G401.6 (cell line): ENCODE measurements at regions not wholly inside any gene's neighbourhood (a gene's known extent, or its start where the extent isn't known, plus 50 kb on each side); places are given as distances from the start of the nearest gene placed in this dataset.

Experiments used
- FAIRE-seq: peaks from 2 replicates; lab custom pipeline; 2012; peaks lifted over from hg19 to GRCh38; lab: Jason Lieb, UNC

DNA sequence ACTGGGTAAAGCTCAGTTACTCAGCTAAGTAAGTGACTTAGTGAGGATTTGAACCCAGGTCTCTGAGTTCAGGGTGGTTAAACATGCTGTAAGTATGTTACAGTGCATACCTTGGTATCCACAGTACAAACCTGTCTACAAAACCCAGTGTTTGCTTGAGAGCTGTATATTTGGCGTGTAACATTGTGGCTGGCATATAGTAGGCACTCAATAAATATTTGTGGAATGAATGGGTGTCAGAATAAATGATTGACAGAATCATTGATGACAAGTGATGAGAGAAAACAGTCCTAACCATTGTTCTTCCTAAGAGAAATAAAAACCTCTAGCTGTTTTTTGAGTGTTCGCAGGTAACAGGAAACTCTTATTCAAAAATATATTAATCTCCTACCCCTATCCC lies 79.7 kb upstream of the BCOR start:
- FAIRE-seq: no peak

DNA sequence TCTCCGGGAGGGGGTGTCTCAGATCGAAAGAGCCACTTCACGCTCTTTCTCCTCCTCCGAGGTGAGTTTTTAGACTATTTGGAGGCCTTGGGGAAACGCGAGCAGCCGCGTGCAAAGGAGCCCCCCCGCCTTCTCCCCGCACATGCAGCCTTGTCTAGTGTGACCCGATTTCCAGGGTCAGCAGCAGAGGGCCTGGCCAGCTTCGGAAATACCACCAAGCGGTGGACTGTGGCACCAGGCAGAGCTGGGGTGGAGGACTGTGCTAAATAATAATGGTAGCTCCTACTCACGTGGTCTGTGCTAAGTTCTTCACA lies 79.3 kb upstream of the BCOR start:
- no peak for FAIRE-seq

DNA sequence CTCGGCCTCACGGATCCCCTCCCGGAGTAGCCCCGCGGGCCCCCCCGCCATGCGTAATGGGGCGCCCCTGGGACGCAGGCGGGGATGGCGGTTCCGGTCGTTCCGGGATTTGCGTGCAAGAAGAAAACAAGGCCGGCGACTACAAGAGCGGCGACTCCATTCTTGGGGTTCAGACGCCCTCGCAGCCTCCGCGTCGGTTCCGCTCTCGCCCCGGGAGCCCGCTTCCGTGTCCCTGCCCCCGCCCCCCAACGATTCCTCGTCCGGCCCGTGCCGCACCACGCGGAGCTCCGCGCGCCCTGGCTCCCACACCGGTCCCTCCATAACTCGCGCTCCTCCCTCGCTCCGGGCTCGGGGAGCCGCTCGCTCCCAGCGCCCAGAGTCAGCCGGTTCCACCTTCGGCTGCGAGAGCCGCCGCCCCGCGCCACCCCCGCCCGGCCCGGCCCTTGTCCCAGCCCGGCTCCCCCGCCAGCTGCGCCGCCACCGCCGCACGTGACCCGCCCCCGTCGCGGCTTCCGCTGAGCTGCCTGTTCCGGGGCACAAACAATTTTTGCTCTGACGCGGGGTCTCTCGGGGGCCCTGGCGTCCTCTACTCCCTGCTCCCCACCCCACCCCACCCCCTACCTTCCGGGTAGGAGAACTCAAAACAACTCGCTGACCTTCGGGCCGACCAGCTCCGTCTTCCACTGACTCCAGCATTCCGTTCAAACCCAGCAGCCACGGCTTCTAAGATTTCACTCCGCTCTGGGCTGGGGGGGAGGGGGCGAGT lies 78.8 kb upstream of the BCOR start:
- FAIRE-seq: no peak

DNA sequence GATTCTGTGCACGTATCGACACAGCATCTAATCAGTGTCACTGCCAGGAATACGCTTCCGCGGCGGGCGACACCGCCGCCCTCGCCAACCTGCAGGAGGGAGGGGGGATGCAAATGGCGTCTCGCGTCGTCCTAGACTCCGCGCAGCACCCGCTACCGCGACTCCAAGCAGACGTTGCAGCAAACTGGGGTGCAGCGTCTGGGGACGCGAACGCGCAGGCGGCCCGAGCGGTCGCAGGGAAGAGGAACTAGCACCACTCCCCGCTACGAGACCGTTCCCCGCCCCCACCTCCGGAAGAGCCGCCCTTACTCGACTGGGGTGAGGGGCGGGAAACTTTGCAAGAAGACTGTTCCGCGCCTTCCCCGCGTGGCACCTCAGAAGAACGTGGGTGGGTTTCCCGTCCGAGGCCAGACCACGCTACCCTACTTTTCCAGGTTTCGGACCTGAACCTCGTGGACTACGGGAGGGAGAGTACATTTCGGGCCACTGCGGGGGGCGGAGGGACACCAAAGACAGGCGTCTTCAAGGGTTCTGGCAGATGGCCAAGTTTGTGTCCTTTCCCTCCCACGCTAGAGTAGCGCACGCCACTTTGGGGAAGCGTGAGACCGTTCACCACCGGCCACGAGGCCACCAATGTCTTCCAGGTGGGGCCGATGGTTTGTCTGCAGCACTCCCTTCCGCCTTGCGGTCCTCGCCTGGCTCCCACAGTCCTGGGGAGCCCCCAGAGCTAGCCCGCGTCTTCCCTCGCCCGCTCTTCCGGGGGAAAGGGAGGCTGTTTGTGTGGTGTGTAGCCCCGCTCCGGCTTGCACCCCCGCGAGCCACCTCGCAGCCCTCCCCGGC lies 78.0 kb upstream of the BCOR start:
- FAIRE-seq: no peak

DNA sequence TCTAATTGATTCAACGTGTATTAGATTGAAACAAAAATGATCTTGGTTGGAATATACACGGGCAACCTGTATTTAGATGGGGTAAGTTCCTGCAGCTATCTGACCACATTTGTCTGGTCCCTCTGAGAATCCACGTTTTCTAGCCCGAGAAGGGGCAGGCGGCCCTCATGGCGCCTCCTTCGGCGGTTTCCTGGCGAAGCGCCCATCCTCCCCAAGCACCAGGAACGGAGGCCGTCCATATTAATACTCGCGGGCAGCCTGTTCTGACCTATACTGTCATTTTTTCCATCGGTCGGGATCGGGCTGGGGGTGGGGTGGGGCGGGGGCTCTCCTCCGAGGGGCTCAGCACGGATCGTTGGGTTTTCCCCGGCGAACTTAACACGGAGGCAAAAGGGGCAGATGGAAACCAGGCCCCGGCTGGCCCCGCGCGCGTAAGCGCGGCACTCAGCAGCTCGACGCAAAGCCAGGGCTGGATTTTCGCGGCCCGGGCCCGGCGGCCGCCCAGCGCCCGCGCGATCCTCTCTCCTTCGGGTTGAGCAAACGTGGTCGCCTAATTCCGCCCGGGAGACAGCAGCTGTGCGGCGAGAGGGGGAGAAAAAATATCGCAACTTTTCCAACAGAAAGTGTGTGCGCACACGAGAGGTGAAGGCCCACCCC lies 77.2 kb upstream of the BCOR start:
- no peak for FAIRE-seq

DNA sequence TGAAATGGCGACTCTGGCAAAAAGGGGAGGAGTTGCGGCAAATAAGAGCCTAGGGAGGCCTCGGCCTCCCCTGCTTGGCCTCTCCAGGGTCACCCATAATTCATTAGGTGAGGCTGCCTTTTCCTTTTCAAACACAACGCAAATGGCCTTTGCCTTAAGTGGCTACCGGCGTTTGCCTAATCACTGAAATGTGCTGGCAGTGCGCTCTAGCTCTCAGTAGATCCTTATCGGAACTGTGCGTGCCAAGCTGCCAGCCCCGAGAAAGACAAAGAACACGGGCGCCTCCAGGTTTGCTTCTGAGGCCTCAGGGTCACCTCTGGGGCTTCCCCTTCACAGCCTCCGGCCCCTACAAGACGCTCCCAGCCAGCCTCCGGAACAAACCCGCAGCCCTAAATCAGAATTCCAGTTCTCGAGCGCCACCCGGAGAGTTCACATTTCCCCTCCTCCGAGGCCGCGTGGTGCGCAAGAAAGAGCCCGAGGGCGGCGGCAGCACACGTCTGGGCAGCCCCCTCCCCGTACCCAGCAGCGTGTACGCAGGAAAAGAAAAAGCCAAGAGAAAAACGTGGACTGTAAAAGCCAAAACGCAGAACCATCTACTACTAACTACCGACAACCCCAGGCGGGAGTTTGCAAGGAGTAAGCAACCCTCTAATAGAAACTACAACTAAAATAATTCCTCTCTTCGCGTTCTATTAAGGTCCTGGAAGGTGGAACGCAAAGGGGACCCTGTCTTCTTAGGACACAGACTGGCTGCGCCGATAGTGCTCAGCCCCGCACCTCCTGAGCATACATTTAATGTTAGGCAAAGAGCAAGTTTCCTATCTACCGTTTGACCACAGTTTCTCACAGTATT lies 76.5 kb upstream of the BCOR start:
- FAIRE-seq: peak; percentile 27

DNA sequence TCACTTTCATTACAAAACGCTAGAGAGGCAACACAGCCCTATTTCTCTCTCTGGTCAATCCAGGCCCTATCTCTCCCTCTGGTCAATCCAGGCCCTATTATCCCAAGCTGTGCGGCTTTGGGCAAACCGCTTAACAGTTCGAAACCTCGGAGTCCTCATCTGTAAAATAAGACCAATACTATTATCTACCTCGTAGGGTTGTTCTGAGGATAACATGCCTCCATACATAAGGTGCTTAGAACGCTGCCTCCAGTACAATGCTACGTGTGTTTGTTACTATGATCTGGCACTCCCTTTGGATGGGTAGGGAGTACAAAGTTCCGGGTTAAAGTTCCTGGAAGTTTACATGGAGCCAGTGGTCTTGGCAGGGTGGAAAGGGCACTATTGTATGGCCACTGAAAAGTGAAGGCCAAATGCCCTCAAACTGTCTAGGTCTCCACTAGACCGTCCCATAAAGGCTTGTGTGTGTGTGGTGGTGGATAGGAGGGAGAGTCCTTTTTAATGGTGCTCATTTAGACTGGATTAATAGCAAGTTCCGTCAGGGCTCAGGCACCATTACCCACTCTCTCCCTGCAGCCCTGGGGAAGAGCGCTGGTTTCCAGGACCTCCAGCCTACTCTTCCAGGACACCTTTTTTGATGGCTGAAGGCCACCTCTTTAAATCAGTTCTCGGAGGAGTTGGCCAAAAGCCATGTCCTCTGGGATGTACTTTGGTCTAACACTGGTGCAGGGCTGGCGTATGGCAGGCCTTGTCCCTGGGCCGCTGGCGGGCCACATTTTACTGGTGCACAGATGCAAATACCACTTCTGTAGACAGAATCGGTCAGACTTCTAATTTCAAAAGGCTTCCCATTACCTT lies 75.6 kb upstream of the BCOR start:
- no peak for FAIRE-seq

DNA sequence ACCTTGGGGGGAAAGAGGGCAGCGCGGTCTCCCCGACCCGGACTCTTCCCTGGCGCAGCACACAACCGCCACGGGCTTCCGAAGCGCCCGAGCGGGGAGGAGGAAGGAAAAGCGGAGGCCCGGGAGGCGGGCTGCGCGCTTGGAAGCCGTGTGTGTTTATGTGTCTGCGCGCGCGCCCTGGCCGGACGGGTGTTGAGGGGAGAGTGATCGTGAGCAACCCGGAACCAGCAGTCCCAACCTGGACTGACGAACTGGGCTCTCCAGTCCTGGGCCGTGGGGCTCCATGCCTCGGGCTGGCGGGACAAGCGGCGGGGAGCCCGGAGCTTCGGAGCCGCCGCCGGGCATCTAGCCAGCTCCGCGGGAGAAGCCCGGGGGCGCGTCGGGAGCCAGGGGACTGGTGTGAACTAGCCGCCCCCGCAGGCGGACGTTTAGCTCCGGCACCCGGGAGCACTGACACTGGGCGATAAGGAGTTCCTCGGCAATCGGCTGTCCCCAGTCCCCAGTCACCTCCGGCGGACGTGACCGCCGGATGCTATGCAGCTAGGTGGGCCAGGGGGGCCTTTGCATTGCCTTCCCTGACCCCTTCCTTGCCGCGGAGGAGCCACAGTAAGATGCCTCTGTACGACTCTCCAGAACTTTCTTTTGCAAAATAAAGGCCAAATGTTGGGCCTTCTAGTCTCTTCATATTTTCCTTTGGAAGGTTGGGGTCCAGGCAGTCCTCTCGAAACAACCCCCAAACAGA lies 74.8 kb upstream of the BCOR start:
- FAIRE-seq: no peak

DNA sequence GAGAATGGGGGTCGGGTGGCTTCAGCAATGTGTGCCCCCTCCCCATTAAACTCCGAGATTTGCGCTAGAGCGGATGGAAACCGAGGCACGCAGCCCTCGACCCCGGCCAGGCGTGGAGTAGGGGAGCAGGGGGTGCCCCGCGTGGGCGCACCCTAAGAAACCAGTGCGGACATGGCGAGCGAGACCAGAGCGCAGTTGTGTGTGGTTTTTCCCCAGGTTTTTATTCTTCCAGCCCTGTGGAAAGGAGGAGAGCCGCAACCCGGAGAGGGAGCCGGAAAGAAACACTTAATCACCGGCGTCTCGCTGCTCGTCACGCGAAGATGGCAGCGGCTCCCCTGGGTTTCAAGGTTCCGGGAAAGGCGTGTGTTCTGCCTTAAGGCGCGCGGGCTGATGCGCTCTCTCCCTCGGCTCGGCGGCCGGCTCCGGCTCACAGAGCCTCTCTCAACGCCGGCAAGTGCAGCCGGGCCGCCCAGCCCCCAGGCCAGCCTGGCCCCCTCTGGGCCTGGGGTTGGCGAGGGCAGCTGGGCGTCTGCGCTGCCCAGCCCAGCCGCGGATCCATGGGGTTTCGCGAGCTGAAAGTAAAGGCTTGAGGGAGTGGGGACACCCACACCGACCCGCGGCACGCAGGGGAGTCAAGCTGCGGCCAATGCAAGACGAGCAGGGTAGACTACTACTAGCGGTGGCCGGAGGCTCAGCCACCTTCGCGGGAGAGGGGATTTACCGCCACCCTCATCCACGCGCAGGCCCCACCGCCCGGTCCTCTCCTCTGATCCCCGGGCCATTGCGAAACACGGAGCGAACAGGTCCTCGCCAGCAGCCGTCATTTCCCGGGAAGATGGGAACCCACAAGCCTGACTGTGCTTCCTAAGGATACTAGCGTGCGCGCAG lies 74.0 kb upstream of the BCOR start:
- FAIRE-seq: no peak

DNA sequence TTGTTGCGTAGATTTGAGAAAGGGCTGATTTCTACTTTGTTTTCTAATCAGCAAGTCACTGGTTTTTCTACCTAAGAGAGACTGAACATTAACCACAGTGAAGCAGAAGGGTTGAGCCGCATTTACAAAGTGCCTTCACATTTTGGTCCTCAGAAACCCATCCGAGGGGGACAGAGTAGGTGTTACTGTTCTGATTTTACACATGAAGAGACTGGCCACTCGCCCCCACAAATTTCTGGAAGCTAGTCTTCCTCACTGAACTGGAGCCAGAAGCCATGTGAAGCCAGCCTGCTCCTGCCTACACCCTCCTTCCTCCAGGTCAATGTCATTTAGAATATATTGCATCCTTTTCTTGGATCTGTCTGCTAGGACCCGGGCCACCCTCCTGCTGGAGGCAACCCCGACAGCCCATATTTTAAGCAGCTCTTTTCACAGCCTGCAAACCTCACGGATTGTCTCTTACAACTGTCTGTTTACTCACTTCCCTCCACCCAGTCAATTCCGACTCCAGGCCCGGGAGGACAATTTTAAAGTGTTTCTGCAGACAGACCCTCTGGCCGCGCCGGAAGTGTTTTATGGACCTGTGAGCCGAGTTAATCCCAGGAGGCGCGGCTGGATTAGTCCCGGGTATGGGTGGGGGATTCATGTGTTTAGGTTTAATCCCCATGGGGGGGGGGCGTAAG lies 73.2 kb upstream of the BCOR start:
- no peak for FAIRE-seq

DNA sequence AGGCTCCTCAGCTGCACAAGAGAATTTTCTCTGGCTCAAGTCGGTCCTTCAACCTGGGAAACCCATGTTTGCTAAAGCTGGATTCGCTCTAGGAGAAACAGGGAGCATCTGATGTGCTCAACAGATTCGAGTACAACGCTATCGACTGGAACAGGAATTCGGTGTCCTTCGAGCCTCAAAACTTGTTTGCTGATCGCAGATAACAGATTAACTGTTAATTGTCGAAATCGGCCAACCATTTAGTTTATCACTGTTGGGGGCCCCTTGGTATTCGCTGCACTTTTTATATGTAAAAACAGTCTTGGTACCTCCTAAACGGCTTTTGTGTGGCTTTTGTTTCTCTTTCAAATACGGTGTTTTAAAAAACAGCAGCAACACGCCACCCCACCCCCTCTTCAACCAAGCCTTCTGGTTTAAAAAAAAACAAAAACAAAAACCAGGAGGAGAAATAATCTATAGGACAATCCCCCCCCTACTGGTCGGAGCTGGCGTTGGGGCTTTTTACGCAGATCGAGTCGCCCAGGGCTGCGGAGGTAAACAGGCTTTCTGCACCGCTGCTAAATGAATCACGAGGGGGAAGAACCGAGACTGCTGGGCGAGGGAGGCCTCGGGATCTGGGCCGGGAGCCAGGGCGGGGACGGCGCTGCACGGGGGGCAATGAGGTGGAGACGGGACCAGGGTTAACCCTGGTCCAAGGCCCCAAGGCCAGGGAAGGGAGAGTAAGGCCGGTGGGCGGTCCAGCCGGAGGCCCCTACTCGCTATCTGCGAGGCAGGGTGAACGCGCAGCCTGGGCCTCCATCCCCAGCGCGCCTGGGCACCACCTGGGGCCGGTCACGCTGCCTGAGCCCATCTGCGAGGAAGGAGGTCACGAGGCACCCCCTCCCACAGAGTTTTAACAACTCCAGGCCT lies 71.7 kb upstream of the BCOR start:
- FAIRE-seq: peak; percentile 90

DNA sequence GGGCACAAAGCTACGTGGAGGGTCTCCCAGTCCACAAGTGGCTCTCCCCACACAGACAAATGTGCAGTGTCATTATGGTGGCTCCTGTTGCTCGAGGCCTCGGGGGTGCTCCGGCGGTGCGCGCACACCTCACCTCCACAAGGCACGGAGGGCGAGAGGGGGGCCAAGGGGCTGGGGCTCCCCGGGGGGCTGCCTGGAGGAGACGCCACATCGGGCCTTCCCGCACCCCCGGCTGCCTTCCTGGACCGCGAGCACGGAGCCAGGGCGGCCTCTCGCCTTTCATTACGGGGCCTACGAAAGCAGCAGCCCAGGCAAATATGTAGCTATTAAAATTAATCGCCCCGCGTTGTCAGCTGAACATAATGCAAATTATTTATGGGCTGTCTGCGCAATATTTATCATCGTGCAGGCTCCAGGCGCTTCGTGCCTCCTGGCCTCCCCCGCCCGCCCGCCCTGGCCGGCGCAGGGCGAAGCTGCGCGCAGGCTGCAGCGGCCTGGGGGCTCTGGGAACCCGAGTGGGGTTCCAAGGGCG lies 70.8 kb upstream of the BCOR start:
- FAIRE-seq: no peak

DNA sequence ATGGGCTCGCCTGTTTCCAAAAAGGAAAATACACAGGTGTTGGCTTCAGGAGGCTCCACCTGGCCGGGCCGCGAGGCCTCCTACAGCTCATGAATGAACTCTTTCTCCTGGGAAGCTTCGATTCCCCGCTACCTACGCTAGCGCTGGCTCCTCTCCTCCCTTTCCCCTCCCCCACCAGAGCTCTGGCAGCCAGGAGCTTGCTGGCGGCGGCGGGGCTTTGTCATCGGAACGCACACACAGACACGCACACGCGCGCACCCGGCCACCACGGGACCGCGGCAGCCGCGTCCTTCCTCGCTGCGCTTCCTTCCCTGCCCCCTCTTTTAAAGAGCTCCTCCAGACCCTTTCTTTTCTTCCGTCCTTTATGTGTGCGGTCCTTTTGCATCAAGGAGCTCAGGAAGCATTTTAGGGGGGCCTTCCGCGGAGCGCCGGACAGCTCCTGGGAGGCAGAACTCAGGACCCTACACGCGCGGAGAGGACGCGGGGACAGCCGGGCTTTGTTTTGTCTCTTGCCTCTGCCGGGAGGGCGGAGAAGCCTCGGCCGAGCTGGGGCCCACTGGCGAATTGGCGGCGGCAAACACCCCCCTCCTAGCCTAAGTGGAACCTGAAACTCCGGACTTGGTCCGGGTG lies 70.2 kb upstream of the BCOR start:
- FAIRE-seq: no peak

DNA sequence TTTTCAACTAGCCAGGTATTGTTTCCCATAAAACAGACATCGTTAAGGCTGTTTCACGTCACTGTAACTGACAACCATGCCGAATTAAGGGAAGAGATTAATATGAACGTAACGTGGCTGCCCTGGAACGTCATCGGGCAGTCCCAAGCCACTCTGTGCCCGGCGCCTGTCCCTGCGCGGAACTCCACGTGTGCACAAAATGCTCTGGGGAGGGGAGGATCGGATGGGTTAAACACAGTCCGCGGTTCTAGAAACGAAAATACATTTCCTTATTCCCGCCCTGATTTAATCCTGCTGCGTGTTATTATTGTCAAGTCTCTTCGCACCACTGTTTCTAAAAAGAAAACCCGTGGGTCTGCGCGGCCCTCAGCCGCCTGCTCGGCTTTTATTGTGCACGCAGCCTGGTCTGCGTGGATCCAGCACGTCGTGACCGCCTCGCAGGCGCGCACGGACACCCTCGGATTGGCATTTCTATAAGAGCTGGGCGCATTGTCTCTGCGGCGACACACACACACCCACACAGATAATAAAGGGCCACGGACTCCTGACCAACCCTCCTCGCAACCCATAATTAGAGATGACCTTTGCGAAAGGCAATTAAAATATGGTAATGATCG lies 69.6 kb upstream of the BCOR start:
- FAIRE-seq: no peak

DNA sequence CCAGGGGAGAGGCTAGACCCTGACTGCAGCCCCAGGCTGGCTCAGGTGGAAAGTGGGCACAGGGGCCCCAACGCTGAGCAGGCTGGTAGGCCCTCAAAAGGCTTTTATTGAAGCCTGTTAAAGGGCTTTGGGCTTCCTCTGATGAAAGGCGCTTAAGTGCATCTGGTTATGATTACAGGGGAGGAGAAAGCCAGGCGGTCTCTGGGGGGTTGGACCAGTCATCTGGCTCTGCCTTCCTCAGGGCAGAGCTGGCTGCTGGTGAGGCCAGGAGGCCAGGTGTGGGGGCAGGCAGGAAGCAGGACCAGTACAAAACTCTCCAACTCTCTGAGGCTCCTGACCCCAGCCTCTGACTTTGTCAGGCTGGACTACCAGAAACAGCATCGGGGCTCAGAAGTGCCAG lies 68.8 kb upstream of the BCOR start:
- FAIRE-seq: no peak

DNA sequence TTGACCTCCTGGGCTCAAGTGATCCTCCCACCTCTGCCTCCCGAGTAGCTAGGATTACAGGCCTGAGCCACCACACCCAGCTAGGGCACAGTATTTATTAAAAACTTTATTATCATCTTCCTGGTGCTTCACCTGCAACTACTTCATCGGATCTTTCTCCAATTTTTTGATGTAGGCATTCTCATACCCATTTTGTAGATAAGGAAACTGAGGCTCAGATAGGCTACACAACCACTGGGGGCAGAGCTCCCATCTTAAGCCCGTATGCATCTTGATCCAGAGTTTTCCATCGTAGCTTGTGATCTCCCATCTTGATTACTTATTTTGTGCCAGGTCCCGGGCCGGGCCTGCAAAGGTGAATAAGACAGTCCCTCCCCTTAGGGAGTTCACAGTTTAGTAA lies 68.1 kb upstream of the BCOR start:
- FAIRE-seq: no peak

DNA sequence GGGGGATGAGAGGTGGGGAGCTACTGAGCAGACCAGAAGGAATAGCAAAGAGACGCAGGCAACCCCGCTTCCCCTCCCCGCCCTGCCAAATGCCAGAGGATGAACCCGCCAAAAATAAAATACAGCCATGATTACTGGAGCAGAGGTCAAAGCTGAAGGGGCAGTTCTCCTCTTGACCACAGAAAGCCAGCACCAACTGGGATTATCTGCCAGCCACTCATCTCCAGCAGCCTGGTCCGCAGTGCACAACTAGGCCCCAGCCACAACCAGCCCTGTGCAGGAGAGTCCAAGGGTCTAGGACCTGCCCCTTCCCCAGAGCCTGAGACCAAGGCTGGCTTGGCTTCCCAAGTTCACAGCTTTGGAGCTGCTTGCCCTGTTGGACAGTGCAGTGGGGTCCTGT lies 67.4 kb upstream of the BCOR start:
- FAIRE-seq: no peak
